ENCODE measurements at regions not wholly inside any gene's neighbourhood (a gene's known extent, or its start where the extent isn't known, plus 50 kb on each side); places are given as distances from the start of the nearest gene placed in this dataset.

DNA sequence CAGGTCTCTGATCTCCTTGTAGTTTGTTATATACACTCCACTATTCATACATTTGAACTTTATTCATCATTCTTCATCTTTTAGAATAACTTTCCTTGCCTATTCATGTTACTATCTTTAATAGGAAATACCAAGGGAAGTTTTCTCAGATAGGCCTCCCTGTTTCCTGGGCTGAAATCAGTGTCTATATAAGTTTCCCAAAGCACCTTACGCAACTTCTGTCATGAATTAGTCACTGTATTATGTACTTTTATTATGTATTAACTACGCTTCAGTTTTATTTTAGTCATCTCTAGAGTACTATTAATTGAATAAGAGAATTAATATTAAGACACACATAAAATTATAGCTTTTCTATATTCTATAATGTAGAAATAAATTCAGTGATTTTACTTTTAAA is 1481.5 kb downstream of the OTOL1 start:
- TF ChIP-seq ZNF311 (tag by site-specific recombination; IDR thresholded peaks at IDR 0.05; ENCODE audit: borderline replicate concordance) (no peak), ZBTB8A (tag by site-specific recombination; IDR thresholded peaks at IDR 0.05) (no peak), ZSCAN23 (tag by site-specific recombination; IDR thresholded peaks at IDR 0.05) (no peak), ZNF274 (IDR thresholded peaks at IDR 0.05; ENCODE audit: low read length) (no peak), ZNF274 (tag by site-specific recombination; IDR thresholded peaks at IDR 0.05; ENCODE audit: borderline replicate concordance) (no peak), SP3 (tag by site-specific recombination; IDR thresholded peaks at IDR 0.05) (no peak)
- TF ChIP-seq, protein P1, sequence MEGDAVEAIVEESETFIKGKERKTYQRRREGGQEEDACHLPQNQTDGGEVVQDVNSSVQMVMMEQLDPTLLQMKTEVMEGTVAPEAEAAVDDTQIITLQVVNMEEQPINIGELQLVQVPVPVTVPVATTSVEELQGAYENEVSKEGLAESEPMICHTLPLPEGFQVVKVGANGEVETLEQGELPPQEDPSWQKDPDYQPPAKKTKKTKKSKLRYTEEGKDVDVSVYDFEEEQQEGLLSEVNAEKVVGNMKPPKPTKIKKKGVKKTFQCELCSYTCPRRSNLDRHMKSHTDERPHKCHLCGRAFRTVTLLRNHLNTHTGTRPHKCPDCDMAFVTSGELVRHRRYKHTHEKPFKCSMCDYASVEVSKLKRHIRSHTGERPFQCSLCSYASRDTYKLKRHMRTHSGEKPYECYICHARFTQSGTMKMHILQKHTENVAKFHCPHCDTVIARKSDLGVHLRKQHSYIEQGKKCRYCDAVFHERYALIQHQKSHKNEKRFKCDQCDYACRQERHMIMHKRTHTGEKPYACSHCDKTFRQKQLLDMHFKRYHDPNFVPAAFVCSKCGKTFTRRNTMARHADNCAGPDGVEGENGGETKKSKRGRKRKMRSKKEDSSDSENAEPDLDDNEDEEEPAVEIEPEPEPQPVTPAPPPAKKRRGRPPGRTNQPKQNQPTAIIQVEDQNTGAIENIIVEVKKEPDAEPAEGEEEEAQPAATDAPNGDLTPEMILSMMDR (tag by site-specific recombination; IDR thresholded peaks at IDR 0.05) = no peak
